ENCODE measurements at regions not wholly inside any gene's neighbourhood (a gene's known extent, or its start where the extent isn't known, plus 50 kb on each side); places are given as distances from the start of the nearest gene placed in this dataset.

GRCh38 chr2:18309627-18310026 lies 250.8 kb downstream of the RDH14 start:
- TF ChIP-seq CTCF (conservative IDR thresholded peaks at IDR 0.05; ENCODE audit: low read depth in 2 of 2): no peak
- TF ChIP-seq REST (IDR thresholded peaks at IDR 0.05; ENCODE audit: unreplicated experiment): no peak
- TF ChIP-seq EZH2phosphoT487 (IDR thresholded peaks at IDR 0.05; ENCODE audit: unreplicated experiment): no peak
- no peak for TF ChIP-seq JUNB (IDR thresholded peaks at IDR 0.05; ENCODE audit: unreplicated experiment)
- no peak for TF ChIP-seq ZNF462 (CRISPR knock-in tag; IDR thresholded peaks at IDR 0.05)
- no peak for TF ChIP-seq CREB1 (CRISPR knock-in tag; IDR thresholded peaks at IDR 0.05; ENCODE audit: low read depth)
